GM18511 (cell line): ENCODE measurements at regions not wholly inside any gene's neighbourhood (a gene's known extent, or its start where the extent isn't known, plus 50 kb on each side); places are given as distances from the start of the nearest gene placed in this dataset.

Experiments
- ATAC-seq: cut with Tn5 transposase; IDR thresholded peaks from one replicate; pipeline ENCODE4 v1.9.1; 2021; ENCODE audit warnings: mild to moderate bottlenecking, moderate library complexity; ENCODE audit not compliant: unreplicated experiment

DNA sequence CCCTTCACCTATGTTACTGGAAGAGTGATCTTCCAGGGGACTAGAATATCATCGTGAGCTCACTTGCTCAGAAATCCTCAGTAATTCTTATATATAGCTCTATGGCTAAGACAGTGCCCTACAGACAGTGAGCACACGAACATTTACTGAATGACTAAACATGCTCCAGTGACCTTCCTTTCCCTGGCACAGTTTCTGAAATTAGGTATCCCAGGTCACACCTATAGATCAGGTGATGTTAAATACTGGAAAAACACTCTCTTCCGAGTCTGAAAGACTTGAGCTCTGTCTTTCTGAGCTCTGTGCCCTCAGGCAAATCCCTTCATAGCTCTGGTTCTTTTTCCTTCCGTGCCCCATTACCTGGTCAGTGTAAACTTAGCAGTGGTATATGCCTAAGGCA is 239.4 kb upstream of the LRIG1 start:
- no peak for ATAC-seq

DNA sequence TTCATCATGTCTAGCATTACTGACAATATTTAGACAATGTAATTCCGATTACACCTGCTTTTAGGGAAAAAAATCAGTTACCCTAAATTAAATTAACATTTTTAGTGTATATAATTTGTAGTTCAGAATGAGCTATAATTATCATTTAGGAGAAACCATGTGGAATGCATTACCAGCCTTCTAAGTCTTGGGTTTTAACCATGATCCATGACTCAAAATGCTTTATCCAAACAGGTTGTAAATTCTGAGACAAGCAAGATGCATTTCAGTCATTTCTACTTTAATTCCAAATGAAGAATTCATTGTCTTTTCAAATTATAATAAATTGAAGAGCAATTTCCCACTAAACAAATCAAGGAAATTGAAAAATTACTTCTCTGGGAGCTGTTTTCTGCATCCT is 243.7 kb upstream of the LRIG1 start:
- ATAC-seq: no peak

DNA sequence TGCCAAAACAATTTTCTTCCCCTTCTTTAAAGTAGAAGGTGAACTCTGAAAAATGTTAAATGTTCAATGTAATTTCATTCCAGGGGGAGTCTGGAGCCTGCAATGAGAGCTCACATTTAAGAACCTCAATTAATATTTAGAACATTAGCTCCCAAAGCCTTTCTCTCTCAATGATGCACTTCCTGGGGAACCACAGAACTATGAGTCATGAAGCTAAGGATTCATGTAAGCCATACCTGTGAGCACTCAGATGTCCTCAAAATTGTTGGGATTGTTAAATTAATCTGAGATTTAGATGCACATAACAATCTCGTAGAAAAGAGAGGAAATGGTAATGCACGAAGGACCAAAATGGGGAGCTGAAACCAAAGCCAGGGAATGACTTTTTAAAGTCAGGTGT is 244.2 kb upstream of the LRIG1 start:
- no peak for ATAC-seq

DNA sequence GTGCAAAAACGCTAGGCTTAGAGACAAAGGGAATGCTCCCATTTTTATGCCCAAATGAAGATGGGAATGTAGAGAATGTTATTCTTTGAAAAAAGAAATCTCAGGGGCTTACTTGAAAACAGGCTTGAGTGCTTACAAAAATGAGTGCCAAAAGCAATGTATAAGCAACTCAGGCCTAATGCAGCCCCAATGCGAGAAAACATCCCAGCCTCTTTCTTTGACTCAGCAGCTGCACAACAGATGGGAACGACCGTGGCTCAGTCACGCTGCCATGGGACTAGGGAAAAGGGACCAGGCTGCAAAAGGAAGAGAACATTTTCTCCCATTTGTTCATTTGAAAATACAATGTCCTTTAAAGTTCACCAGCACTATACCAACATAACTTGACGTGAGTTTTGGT is 246.4 kb upstream of the LRIG1 start:
- no peak for ATAC-seq

DNA sequence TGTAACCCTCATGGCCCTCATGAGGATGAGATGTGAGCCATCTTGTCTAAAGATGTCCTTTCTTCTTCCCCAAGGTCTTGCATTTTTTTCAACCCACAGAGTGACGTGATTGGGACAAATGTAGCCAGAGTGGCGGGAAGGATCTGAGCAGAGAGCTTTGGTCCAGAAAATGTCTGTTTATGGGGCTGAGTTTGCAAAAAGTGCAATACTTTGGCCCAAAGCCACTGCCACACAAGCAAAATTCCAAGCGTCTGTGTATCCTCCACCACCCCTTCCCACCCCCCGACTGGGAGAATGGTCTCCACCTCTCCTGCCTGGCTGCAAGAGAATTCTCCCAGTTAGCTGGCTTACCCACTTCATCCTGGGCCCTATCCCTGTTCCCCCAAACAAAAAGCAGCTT is 246.9 kb upstream of the LRIG1 start:
- ATAC-seq: no peak

DNA sequence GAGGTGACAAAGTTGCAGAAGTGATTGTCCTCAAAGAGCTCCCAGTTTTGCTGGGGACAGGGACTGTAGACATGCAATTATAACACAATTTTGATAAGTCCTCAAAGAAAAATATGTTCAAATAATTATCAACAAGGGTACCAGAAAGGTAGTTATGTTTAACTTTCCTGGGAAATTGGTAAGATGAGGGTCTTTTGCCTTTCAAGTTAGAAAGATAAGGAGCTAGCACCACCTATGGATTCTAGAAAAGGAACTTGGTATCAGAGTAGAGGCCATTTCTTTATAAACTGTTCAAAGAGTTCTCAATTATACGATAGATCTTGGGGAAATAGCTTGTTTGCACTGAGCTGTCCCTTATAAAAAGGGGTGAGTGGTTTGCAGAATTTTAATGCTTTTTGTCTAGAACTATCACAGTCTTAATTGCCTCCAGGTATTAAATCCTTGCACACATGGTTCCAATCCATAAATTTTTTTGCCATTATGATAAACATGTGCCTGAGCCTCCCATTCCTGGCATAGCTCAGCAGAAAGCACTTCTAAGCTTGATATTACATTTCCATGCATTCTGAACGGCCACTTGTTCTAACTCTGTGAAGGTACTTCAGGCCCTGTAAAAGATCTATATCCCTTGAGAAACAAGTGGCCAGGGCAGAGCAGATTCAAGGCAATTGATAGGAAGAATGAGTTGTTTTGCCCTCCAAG is 247.5 kb upstream of the LRIG1 start:
- no peak for ATAC-seq

DNA sequence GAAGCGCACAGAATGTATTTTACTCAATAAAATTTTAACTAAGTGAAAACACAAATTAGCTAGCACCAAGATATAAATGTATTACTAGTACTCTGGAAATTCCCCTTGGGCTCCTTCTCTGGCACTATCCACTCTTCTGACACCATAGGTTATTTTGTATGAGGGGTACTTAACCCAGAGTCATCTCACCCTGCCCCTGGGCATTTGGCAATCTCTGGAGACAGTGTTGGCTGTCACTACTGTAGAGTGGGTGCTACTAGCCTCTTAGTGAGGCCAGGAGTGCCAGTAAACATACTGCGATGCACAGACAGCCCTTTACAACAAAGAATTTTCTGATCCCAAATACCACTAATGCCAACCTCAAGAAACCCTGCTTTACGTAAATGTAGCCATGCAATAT is 246.3 kb upstream of the KBTBD8 start:
- ATAC-seq: no peak

DNA sequence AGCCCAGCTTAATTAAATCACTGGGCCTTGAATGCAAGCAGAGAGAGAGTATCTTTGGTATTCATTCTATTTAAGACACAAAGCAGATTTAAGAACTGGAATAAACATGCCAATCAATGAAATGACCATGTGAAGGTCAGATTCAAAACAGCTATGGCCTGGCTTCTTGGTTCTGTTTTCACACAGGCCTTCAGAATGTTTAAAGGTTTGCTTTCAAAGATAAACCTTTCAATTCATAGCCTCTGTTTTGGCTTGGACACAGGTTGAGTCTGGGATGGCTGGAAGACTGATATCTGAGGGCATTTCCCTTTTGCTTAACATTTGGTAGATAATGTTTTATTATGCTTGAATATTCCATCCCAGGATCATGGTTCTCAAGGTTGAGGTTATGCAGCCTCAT is 244.4 kb upstream of the KBTBD8 start:
- no peak for ATAC-seq

DNA sequence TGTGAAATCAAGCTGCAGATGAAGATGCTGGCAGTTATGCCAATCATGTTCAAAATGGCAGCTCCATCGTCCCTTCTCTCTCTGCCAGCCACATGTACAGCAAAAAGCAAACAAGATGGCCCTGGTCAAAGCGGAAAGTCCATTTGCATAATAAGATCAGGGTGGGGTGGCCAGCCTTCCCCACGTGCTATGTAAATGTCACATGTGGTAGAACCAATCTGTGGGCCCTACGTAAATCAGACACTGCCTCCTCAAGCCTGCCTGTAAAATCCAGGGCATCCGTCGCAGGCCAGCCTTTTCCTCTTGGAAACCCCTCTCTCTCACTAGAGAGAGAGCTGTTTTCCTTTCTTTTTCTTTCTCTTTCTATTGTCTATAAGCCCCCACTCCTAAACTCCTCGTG is 243.5 kb upstream of the KBTBD8 start:
- ATAC-seq: no peak

DNA sequence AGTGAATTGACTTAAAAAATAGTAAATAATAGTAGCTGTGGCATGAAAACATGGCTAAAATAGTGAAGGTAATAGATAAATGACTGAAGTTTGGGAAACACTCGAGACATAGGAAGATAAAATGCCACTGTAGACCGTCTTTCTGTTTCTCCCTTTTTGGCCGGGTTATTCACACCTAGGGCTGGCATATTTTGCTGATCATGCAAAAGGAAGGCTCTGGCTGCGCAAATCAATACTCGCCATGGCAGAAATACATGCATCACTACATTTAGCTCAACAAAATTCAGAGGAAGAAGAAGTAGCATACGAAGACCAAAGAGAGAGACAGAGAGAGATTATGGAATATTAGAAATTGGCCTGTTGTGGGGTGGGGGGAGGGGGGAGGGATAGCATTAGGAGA is 242.2 kb upstream of the KBTBD8 start:
- ATAC-seq: no peak

DNA sequence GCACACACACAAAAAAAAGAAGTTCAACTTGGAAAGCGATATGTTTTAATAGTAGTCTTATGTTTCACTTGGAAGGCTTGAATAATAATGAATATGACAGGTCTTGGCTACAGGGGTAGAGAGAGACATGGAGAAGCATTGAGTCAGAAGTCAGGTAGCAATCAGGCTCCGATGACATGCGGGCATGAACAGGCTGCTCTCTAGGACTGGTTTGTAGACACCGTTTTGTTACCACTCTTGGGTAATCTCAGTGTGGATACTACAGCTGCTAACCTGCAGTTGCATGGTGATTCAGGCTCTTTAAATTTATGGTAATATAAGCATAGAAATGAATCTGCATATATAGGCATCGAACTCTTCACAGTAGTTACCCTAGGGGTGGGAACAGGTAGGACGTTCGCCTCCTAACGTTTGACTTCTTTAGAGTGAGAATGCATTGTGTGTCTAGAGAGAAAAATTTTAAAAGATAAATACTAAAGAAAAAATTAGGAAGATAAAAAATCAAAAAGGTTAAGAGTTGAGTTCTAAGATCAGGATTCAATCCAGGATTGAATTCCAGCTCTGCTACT is 241.6 kb upstream of the KBTBD8 start:
- no peak for ATAC-seq

DNA sequence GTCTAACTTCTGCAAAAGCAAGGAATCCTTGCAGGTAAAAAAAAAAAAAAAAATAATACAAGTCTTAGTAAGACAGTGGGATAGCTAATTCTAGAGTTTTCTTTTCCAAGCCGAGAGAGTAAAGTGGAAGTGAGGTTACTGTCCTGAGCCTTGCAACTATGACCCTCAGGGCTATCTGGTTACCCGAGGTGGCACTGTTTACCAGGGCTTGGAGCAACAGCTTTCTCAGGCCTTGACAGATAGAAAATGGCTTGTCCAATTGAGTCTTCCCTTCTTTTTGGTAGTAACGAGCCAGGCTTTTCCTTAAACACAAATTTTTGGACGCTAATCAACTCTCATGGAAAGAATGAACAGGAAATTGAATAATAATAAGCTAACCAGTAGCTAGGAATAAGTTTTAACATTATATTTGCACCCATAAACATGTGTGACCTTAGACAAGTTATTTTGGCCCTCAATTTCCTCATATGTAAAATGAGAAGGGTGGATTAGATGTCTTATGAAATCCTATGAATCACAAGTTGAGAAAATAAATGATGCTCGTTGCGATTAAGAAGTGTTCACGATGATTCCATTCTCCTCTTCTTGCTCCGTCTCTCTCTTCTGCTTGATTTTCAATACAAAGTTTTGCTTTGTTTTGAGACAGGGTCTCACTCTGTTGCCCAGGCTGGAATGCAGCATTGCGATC is 236.9 kb upstream of the KBTBD8 start:
- no peak for ATAC-seq

DNA sequence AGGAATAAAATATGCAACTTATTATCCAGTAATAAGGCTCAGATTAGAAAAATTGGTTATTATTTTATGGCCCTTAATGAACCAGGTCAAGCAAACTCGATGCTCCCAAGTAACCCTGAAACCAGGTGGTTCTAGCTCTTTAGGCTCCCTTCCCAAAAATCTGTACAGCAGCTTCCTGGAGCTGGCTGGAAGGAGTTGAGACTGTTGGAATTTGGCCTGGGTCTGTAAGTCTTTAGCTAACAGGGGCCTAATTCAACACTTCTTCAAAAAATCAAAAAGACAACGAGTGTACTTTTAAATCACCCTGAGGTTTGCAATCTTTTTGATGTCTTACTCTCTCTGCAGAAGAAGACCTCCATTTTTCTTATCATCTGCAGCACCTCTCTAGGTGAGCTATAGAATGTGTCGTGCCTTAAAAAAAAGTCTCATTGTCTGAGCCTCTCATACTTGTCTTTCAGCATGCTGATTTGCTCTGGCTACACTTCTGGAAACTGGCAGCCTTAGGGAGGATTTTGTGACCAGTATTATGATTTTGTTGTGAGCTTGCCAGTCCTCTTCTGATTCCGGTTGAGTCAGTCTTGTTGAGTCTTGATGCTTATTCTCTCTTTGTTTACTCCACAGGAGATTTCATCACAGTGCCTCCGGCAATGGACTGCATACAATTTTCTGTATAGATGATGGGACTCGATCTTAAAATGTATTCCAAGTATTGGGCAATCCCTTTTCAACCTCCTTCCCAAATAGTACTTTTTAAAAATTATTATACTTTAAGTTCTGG is 235.0 kb upstream of the KBTBD8 start:
- ATAC-seq: no peak

DNA sequence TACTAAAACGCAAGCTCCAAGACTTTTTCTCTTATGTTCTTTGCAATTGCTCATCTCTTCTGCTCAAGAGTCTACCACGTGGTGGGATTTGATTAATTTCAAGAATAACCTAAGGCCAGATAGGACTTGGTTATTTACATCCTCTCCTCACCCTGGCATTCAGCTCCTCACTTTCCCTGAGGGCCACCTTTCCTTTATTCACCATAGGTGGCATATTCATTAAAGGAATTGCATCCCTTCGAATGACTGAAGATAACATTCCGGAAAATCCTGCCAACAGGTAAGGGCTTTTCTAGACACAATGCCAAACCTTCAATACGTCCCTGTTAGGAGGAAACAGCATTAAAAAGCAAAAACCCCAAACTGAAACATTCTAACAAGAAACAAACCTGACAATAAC is 220.0 kb upstream of the KBTBD8 start:
- ATAC-seq: no peak

DNA sequence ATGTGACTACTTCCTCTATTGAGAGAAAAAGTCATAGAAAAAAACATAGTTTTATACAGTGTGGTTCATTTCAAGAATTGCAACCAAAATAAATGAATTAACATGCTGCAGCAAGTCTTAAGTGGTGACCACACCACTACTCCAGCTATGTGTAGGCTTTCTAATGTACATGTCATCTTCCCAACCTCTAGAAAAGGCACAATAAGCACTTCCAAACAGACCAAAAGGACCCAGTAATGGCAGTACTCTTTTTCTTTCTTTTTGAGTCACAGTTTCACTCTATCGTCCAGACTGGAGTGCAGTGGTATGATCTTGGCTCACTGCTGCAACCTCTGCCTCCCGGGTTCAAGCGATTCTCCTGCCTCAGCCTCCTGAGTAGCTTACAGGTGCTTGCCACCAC is 219.3 kb upstream of the KBTBD8 start:
- ATAC-seq: no peak

DNA sequence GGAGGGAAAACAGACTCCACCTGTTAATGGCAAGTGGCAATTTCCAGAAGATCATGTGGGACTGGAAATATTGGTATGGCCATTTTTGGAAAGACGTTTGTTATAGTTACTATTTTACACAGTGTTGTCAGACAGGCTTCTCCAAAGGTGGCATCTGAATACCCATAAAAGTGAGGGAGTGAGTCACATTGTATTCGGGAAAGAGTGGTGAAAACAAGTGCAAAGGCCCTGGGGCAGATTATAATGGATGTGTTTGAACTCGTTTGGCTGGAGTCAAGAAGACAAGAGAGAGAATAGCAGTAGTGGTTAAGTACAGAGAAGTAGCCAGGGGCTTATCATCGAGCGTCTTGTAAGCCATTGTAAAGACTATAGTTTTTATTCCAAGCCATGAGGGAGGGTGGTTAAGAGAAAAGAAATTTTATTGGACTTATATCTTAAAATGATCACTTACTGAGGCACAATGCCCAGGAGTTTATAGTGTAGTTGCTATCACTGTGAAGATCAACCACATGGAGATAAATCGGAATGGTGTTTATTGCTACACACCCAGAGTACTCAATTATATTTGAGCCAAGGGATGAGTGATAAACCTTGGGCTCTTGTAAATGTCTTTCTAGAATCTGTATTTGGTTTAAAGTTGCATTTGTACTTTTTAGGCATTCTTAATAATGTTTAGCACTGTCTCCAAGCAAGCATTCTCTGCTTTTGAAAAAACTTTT is 212.8 kb upstream of the KBTBD8 start:
- ATAC-seq: no peak

DNA sequence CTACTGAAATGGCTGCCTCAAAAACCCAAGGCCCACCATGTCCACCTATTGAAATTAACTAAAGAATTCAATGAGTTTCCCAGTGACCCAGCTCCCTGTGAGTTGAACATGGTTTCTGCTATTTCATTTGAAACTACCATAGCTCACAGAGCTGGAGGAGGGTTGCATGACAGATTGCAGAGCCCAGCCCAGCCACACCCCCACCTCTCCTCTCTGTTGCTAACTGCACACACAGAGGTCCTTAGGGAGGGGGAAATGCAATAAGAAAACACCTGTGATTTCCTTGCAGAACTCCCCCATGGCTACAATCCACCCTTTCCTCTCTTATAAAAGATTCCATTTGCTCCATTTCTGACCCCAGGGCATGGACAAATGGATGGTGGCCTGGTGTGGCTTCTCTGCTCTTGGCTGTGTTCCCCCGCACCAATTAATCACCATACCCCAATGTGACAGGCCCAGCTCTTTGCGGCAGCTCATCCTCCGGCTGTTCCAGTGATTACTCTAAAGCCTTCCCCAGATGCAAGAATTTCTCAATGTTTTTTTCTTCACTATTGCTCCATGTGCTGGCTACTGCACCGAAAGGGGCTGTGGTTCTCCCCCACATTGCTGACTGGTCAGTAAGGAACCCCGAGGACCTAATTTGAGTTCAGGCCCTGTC is 208.4 kb upstream of the KBTBD8 start:
- ATAC-seq: no peak

DNA sequence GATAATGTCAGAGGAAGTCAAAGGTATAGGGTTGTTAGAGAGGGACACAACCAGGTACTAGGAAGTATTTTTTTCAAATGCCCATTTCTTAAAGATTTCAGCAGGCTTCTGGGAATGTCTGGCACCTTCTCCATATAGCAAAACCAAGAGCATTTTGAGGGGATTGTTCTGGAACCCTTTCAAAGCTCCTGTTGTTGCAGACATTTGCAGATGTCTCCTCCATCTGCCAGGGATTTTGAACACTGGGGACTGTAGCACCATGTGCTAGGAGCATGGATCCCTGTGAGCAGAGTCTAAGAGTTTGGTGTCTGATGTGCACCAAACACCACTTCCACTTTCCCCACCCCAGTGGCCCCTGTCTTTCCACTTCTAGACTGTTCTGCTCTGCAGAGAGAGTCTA is 206.0 kb upstream of the KBTBD8 start:
- ATAC-seq: no peak

DNA sequence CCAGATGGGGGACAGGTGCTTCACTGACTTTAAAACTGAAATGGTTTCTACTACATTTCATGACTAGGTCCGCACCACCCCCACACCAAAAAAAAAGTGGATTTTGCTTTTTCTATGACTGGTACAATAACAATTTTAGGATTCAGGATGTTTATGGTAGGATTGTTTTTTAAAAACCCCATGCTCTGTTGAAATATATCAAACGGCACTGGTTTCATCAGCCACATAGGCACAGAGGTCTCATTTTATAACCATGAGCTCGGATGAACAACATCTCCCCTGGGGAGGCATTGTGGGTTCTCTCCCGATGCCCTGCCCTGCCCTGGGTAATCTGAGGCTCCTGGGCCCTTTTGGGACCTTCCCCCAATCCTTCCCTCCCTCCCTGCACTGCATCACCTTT is 202.7 kb upstream of the KBTBD8 start:
- ATAC-seq: no peak

DNA sequence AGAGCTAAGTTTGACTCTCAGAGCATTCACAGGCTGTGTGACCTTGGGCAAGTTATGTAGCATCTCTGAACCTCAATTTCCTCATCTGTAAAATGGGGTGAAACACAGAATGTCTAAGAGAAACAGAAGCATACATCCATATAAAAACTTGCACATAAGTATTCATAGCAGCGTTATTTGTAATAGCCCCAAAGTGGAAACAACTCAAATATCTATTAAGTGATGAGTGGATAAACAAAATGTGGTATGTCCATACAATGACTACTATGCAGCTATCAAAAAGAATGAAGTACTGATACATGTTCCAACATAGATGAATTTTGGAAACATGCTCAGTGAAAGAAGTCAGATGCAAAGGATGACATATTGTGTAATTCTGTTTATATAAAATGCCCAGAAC is 201.8 kb upstream of the KBTBD8 start:
- no peak for ATAC-seq
